Vagina (tissue), 2 donors: ENCODE measurements at regions not wholly inside any gene's neighbourhood (a gene's known extent, or its start where the extent isn't known, plus 50 kb on each side); places are given as distances from the start of the nearest gene placed in this dataset.

Experiments
- CTCF ChIP-seq, 3 experiments: fragments of 450-650 bp in 2 of 3; fragments of 200-600 bp in 1 of 3; sonication (generic) in 1 of 3; IDR thresholded peaks; one replicate each; pipeline ENCODE4 v1.5.1; 2017 to 2019; ENCODE audit warnings: antibody characterized with exemption in 3 of 3, mild to moderate bottlenecking in 2 of 3, moderate library complexity in 2 of 3
- POLR2A ChIP-seq, 2 donors: fragments of 450-650 bp; IDR thresholded peaks; one replicate each; pipeline ENCODE4 v1.6.1; 2017; ENCODE audit warnings: antibody characterized with exemption in 2 of 2, mild to moderate bottlenecking in 2 of 2, moderate library complexity in 2 of 2

- no peak for TF ChIP-seq CTCF (IDR thresholded peaks at IDR 0.05)
- TF ChIP-seq POLR2A (IDR thresholded peaks at IDR 0.05): no peak
Observed at GRCh38 chr5:56358046-56358445, 124.9 kb upstream of the ANKRD55 start.
